SK-N-SH treated with all-trans-retinoic acid at 6 μM for 48 hours (cell line): ENCODE measurements at regions not wholly inside any gene's neighbourhood (a gene's known extent, or its start where the extent isn't known, plus 50 kb on each side); places are given as distances from the start of the nearest gene placed in this dataset.

Source experiments
- ATAC-seq: fragments of 200-7000 bp; cut with Tn5 transposase; 3 replicates; pipeline ENCODE4 v1.9.1; 2020; ENCODE audit warnings: mild to moderate bottlenecking, moderate library complexity
- BACH2 ChIP-seq: fragments of 250-450 bp; sonication (Bioruptor Pico); IDR thresholded peaks from 2 replicates; pipeline ENCODE4 v1.9.0; 2021; ENCODE audit warnings: mild to moderate bottlenecking, borderline replicate concordance
- CREB5 ChIP-seq: fragments of 250-450 bp; sonication (Bioruptor Pico); IDR thresholded peaks from 2 replicates; pipeline ENCODE4 v1.5.1; 2020; ENCODE audit warnings: low read depth, mild to moderate bottlenecking, moderate library complexity
- CSDC2 ChIP-seq: fragments of 250-450 bp; sonication (Bioruptor Pico); IDR thresholded peaks from 2 replicates; pipeline ENCODE4 v1.5.0; 2020; ENCODE audit warnings: mild to moderate bottlenecking, moderate library complexity
- CSRNP3 ChIP-seq: fragments of 250-450 bp; sonication (Bioruptor Pico); IDR thresholded peaks from 2 replicates; pipeline ENCODE4 v1.5.1; 2021; ENCODE audit warnings: mild to moderate bottlenecking, moderate library complexity
- GLIS3 ChIP-seq: fragments of 250-450 bp; sonication (Bioruptor Pico); IDR thresholded peaks from 2 replicates; pipeline ENCODE4 v1.5.0; 2020; ENCODE audit warnings: mild to moderate bottlenecking, moderate library complexity
- ISL1 ChIP-seq: fragments of 250-450 bp; sonication (Bioruptor Pico); IDR thresholded peaks from 2 replicates; pipeline ENCODE4 v2.1.2; 2022; ENCODE audit warnings: mild to moderate bottlenecking, moderate library complexity
- PATZ1 ChIP-seq: fragments of 250-450 bp; sonication (Bioruptor Pico); IDR thresholded peaks from 2 replicates; pipeline ENCODE4 v1.8.0; 2020; ENCODE audit warnings: mild to moderate bottlenecking, moderate library complexity, borderline replicate concordance
- POU6F1 ChIP-seq: fragments of 250-450 bp; sonication (Bioruptor Pico); IDR thresholded peaks from 2 replicates; pipeline ENCODE4 v1.8.0; 2021; ENCODE audit warnings: low read depth, mild to moderate bottlenecking, moderate library complexity, borderline replicate concordance
- PPARA ChIP-seq: fragments of 250-450 bp; sonication (Bioruptor Pico); IDR thresholded peaks from 2 replicates; pipeline ENCODE4 v1.5.0; 2020; ENCODE audit warnings: mild to moderate bottlenecking, borderline replicate concordance
- RARB ChIP-seq: fragments of 250-450 bp; sonication (Bioruptor Pico); IDR thresholded peaks from 2 replicates; pipeline ENCODE4 v1.8.0; 2021; ENCODE audit warnings: mild to moderate bottlenecking, moderate library complexity
- SNAI2 ChIP-seq: fragments of 250-450 bp; sonication (Bioruptor Pico); IDR thresholded peaks from 2 replicates; pipeline ENCODE4 v1.5.0; 2020; ENCODE audit warnings: mild to moderate bottlenecking, moderate library complexity
- TCF4 ChIP-seq: fragments of 250-450 bp; sonication (Bioruptor Pico); IDR thresholded peaks from 2 replicates; pipeline ENCODE4 v1.8.0; 2021; ENCODE audit warnings: mild to moderate bottlenecking, moderate library complexity, borderline replicate concordance
- TOX ChIP-seq: fragments of 250-450 bp; sonication (Bioruptor Pico); IDR thresholded peaks from 2 replicates; pipeline ENCODE4 v1.8.0; 2021; ENCODE audit warnings: mild to moderate bottlenecking, moderate library complexity, borderline replicate concordance
- TSHZ2 ChIP-seq: fragments of 250-450 bp; sonication (Bioruptor Pico); IDR thresholded peaks from 2 replicates; pipeline ENCODE4 v1.5.0; 2020; ENCODE audit warnings: mild to moderate bottlenecking, moderate library complexity
- ZC3H10 ChIP-seq: fragments of 250-450 bp; sonication (Bioruptor Pico); IDR thresholded peaks from 2 replicates; pipeline ENCODE4 v1.5.1; 2021; ENCODE audit warnings: mild to moderate bottlenecking, moderate library complexity
- ZFP3 ChIP-seq: fragments of 250-450 bp; sonication (Bioruptor Pico); IDR thresholded peaks from 2 replicates; pipeline ENCODE4 v1.5.0; 2020; ENCODE audit warnings: mild to moderate bottlenecking, moderate library complexity
- ZFP30 ChIP-seq: fragments of 450-650 bp; formaldehyde crosslinking; IDR thresholded peaks from 2 replicates; pipeline ENCODE4 v1.5.0; 2022; ENCODE audit warnings: mild to moderate bottlenecking, moderate library complexity
- ZNF565 ChIP-seq: fragments of 450-650 bp; formaldehyde crosslinking; conservative IDR thresholded peaks from 2 replicates; pipeline ENCODE4 v1.5.0; 2020; ENCODE audit warnings: low read depth, mild to moderate bottlenecking, moderate library complexity
- ZNF70 ChIP-seq: fragments of 450-650 bp; formaldehyde crosslinking; IDR thresholded peaks from 2 replicates; pipeline ENCODE4 v1.5.0; 2020; ENCODE audit warnings: mild to moderate bottlenecking, moderate library complexity
- ZNF8 ChIP-seq: fragments of 450-650 bp; formaldehyde crosslinking; IDR thresholded peaks from 2 replicates; pipeline ENCODE4 v1.5.0; 2020; ENCODE audit warnings: mild to moderate bottlenecking, moderate library complexity

- no peak for ATAC-seq
- TF ChIP-seq ZNF565 (CRISPR knock-in tag) (no peak), ZNF70 (CRISPR knock-in tag) (no peak), GLIS3 (no peak), CSDC2 (CRISPR knock-in tag) (no peak), ISL1 (CRISPR knock-in tag) (no peak), PATZ1 (CRISPR knock-in tag) (no peak), ZFP30 (CRISPR knock-in tag) (no peak), TCF4 (CRISPR knock-in tag) (no peak), BACH2 (CRISPR knock-in tag) (no peak), ZNF8 (no peak), ZC3H10 (no peak), CSRNP3 (CRISPR knock-in tag) (no peak), TSHZ2 (CRISPR knock-in tag) (no peak), POU6F1 (CRISPR knock-in tag) (no peak), RARB (CRISPR knock-in tag) (no peak), ZFP3 (CRISPR knock-in tag) (no peak)
Observed at GRCh38 chr1:59185163-59185860, 111.6 kb upstream of the FGGY start.

GRCh38 chr1:59186656-59187055 is 110.2 kb upstream of the FGGY start:
- ATAC-seq = peak; percentile 43; the same call in 1 of the 3 replicates

More at GRCh38 chr1:59186656-59187055, 110.2 kb upstream of the FGGY start:
- TF ChIP-seq CSRNP3 (CRISPR knock-in tag) = no peak
- no peak for TF ChIP-seq CSDC2 (CRISPR knock-in tag)
- TF ChIP-seq PATZ1 (CRISPR knock-in tag) = no peak
- TF ChIP-seq POU6F1 (CRISPR knock-in tag) = no peak
- TF ChIP-seq ZNF565 (CRISPR knock-in tag) = no peak
- TF ChIP-seq BACH2 (CRISPR knock-in tag) = no peak
- TF ChIP-seq TSHZ2 (CRISPR knock-in tag) = no peak
- TF ChIP-seq CREB5 (CRISPR knock-in tag) = no peak
- TF ChIP-seq TCF4 (CRISPR knock-in tag) = no peak
- TF ChIP-seq ZFP30 (CRISPR knock-in tag) = no peak
- no peak for TF ChIP-seq TOX (CRISPR knock-in tag)
- no peak for TF ChIP-seq RARB (CRISPR knock-in tag)
- no peak for TF ChIP-seq ZNF8
- TF ChIP-seq SNAI2 (CRISPR knock-in tag) = no peak
- no peak for TF ChIP-seq PPARA (CRISPR knock-in tag)
